HUES48 (cell line): ENCODE measurements at regions not wholly inside any gene's neighbourhood (a gene's known extent, or its start where the extent isn't known, plus 50 kb on each side); places are given as distances from the start of the nearest gene placed in this dataset.

Experiments used
- H3K27ac ChIP-seq: one replicate; pipeline ENCODE4 v1.7.0; 2013; ENCODE audit warnings: low read depth, low read length, inconsistent platforms
- H3K27me3 ChIP-seq: 2 replicates; pipeline ENCODE4 v1.6.1; 2013; ENCODE audit warnings: mild to moderate bottlenecking, low read length; ENCODE audit not compliant: control insufficient read depth, insufficient read depth
- H3K36me3 ChIP-seq: 2 replicates; pipeline ENCODE4 v1.6.1; 2013; ENCODE audit warnings: low read length; ENCODE audit not compliant: control insufficient read depth, insufficient read depth
- H3K4me1 ChIP-seq: 2 replicates; pipeline ENCODE4 v1.6.1; 2013; ENCODE audit warnings: mild to moderate bottlenecking, low read length; ENCODE audit not compliant: control insufficient read depth, insufficient read depth
- H3K4me3 ChIP-seq: 2 replicates; pipeline ENCODE4 v1.5.1; 2013; ENCODE audit warnings: mild to moderate bottlenecking, low read depth, low read length
- H3K9ac ChIP-seq: 2 replicates; pipeline ENCODE4 v1.6.1; 2013; ENCODE audit warnings: mild to moderate bottlenecking, low read depth, low read length, moderate library complexity
- H3K9me3 ChIP-seq: 2 replicates; pipeline ENCODE4 v1.6.1; 2013; ENCODE audit warnings: low read length; ENCODE audit not compliant: control insufficient read depth, insufficient read depth

DNA sequence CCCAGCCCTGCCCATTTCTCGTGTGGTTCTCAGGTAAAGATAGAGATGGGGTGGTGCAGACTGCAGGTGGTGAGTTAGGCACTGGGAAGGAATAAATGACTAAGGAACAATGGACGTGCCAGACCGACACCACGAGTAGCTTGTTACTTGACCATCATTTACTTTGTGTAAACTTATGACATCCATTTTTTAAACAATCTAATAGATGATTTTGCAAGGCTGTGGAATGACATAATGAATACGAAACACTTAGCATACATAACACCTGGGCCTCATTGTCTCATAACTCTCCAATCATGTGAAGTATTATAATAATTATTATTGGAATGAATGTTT lies 137.3 kb upstream of the CPEB2 start:
- Histone ChIP-seq H3K9me3 (no peaks in the 10 kb centered on the region), H3K36me3 (no peaks in the 10 kb centered on the region), H3K27me3 (no peaks in the 10 kb centered on the region), H3K27ac (no peak overlapping the region), H3K4me3 (no peak overlapping the region), H3K9ac (no peak overlapping the region), H3K4me1 (peaks cover 7% of the 10 kb centered on the region; the same call in 1 of the 2 replicates)

DNA sequence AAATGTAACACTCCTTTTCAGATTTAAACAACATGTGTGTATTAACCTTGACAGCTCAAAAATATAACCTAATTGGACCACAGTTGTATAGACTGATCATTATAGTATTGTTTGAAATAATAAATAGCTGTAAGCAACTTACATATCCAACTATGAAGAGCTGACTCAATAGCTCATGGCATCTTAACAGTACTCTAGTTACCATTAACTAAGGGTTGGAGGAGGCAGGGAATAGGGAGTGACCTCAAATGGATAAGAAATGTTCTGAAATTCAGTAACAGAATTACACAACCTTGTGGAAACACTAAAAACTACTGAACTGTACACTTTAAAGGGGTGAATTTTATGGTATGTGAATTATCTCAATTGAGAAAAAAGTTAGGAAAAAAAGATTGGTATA lies 136.5 kb upstream of the CPEB2 start:
- Histone ChIP-seq H3K9me3 (no peaks in the 10 kb centered on the region), H3K9ac (no peak overlapping the region), H3K4me1 (peaks cover 7% of the 10 kb centered on the region; the same call in 1 of the 2 replicates), H3K4me3 (no peak overlapping the region), H3K36me3 (no peaks in the 10 kb centered on the region), H3K27me3 (no peaks in the 10 kb centered on the region), H3K27ac (no peak overlapping the region)

DNA sequence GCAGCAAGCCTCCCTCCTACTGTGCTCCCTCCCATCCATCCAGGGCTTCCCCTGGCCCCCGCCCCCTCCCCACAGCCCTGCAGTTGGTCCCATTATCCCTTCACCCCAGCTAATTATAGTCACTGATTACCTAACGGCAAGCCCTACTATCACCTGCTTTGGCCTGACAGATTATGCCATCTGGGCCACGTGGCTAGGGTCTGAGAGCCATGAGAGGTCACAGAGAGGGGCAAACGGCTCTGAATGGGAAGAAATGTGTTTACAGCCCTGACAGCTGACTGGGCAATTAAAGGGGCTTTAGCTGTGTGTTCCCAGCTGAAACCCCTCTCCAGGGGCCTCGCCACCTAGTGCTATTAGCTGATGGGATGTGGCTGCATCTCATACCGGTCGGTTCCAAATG lies 134.4 kb upstream of the CPEB2 start:
- Histone ChIP-seq H3K27me3 (no peaks in the 10 kb centered on the region), H3K4me1 (peaks cover 15% of the 10 kb centered on the region), H3K27ac (no peak overlapping the region), H3K36me3 (no peaks in the 10 kb centered on the region), H3K4me3 (no peak overlapping the region), H3K9ac (no peak overlapping the region), H3K9me3 (no peaks in the 10 kb centered on the region)

DNA sequence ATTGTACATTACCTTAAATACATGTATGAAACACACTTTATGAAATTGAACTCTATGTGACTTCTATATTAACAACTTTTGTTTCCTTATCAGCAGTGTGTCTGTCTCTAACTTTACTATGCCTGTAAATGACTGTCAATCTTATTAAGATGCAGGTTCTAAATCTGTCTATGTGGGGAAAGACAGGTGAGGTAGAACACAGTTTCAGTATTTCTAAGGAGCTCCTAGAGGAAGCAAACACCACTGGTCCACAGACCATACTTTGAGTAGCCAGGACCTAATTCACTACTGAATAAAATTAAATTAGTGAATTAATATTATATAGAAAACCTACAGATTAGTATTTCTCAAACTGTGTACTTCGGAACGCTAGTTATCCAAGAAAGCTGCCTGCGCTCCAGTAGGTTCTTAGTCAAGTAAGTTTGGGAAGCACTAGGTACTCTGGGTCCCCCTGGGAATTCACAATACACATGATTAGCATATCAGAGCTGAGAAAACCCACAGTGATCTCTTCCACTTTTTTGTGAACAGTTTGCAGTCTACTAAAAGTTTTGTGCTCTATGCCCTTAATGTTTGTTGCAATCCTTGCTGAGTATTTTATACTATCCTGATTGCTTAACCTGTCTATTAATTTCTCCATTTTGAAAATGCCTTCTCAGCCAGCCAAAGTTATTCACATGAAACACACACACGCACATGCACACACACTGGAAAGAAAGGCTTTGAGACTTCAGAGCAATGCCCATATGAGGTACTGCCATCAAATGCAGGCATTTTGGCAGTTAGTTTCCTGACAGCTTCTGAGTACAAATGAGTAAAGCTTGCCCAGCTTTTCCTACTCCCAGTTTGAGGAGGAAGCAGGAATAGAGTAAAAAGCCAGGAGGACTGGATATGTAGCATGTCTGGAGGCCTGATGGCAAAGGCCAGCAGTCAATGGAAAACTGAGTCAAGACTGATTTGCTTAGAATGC lies 133.6 kb upstream of the CPEB2 start:
- Histone ChIP-seq H3K4me1 (peaks cover 15% of the 10 kb centered on the region), H3K4me3 (no peak overlapping the region), H3K9ac (no peak overlapping the region)

DNA sequence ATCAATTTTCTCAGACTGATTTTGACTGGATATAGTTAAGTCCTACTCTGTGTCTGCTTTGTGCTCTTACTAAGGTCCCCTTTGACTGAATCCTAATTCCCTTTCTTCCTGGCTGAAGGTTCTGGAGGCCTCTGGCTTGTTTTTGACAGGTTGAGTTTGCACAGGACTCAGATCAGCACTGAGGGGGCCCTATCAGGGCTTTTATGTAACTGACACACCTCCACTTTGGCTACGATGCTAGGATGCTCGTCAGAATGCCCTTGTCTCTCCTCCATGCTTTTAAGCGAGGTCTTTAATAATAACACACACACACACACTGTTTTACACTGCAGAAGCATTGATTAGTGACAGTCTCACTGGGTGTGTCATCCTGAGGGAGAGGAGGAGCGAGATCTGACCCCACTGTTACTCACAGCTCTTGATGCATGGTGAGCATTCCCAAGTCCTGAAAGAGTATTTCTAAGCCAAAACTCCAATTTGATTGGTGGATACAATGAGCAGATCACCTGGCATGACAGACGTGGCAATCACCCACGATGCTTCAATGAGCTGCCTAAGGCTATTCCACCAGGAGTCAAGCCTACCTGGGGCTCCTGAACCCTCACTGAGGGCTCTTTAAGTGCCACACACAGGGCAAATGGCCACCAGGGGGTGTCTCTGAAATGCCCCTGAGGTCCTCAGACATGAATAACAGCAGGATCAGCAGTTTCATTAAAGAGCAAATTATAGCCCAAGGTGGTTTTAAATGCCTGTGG lies 130.4 kb upstream of the CPEB2 start:
- peaks cover 15% of the 10 kb centered on the region for H3K4me1 ChIP-seq
- no peak overlapping the region for H3K9ac ChIP-seq
- H3K36me3 ChIP-seq = no peaks in the 10 kb centered on the region
- H3K27me3 ChIP-seq = no peaks in the 10 kb centered on the region
- no peaks in the 10 kb centered on the region for H3K9me3 ChIP-seq
- H3K27ac ChIP-seq = no peak overlapping the region
- H3K4me3 ChIP-seq = no peak overlapping the region

More for the DNA sequence above, 133.6 kb upstream of the CPEB2 start:
- H3K9me3 ChIP-seq = no peaks in the 10 kb centered on the region
- no peak overlapping the region for H3K27ac ChIP-seq
- no peaks in the 10 kb centered on the region for H3K36me3 ChIP-seq
- no peaks in the 10 kb centered on the region for H3K27me3 ChIP-seq

DNA sequence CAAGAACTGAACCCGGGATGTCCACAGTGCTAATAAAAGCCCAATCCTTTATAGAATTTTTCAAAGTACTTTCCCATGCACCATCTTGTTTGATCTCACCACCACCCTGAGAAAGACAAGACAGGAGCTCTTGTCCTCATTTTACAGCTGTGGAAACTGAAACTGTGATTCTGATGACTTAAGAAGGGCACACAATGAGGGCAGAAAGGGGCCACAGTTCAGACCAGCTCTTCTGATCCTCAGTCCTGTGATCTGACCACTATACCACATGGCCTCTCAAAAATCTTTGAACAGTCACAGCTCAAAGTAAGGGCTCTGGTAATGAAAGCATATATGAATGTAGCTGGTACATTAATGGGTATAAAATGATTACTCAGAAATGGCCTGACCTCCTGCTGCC lies 127.3 kb upstream of the CPEB2 start:
- H3K9me3 ChIP-seq = no peaks in the 10 kb centered on the region
- no peak overlapping the region for H3K4me3 ChIP-seq
- H3K4me1 ChIP-seq = peaks cover 8% of the 10 kb centered on the region; the same call in 1 of the 2 replicates
- no peaks in the 10 kb centered on the region for H3K27me3 ChIP-seq
- no peaks in the 10 kb centered on the region for H3K36me3 ChIP-seq
- H3K9ac ChIP-seq = no peak overlapping the region
- H3K27ac ChIP-seq = no peak overlapping the region

DNA sequence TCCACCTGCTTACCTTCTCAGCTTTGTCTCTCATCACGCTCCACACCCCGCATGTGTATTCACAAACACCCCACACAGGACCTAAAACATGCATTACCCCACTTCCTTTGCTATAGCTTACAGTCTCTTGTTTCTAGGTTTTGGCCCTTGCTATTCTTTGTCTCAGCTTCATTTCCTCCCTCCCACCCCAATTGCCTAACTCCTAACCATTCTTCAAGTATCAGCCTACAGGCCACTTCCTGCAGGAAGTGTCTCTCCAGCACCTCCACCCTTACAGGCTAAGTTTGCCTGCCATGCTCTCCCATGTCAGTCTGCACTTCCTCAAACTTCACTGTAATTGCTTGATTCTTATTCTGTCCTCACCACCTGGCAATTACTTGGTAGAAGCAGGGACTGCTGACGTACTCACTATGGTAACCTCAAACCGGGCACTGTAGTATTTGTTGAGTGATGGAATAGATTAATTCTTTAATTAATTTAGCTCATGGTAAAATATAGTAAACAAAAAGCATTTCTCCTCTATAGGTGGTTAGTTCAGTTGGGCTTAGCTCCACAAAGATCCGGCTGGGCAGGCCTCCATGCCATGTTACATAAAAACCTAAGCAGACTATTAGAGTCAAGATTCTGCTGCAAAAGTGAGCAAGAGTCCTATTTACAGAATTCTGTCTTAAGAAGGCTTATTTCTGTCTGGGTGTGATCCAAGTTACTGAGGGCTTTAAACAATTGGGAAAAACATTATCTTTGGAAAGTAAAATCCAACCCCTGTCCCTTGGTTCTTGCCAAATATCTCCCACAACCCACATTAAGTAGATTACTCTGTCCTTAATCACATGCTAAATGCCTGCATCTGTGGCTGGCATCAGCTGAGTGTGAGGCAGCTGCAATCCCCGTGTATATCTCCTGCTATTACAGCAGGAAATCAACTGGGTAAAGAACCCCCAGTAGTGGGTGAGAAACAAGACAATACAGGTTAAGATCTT lies 124.7 kb upstream of the CPEB2 start:
- no peak overlapping the region for H3K4me3 ChIP-seq
- no peaks in the 10 kb centered on the region for H3K27me3 ChIP-seq
- no peaks in the 10 kb centered on the region for H3K9me3 ChIP-seq
- H3K27ac ChIP-seq = no peak overlapping the region
- no peak overlapping the region for H3K9ac ChIP-seq
- 0 out of 2 replicates have a peak, but pooled peaks cover under 1% of the 10 kb centered on the region for H3K4me1 ChIP-seq
- H3K36me3 ChIP-seq = no peaks in the 10 kb centered on the region

DNA sequence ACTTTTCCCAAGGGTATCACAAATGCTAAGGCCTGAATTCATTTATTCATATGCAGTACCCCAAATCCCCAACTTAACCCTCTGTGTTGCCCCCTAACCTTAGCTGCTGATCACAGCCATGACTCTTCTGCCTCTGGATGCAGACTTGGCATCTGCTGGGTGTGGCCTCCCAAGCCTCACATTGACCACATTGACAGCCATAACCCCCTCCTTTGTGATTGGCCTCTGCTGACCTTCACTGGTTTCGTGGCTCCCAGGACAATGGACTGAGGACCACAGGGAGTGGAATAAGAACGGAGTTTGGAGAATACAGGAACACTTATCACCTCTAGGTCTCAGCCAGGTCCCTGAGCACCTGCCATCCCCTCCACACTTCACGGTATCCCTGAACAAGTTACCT lies 123.6 kb upstream of the CPEB2 start:
- H3K27me3 ChIP-seq = no peaks in the 10 kb centered on the region
- no peaks in the 10 kb centered on the region for H3K36me3 ChIP-seq
- H3K4me1 ChIP-seq = no peaks in the 10 kb centered on the region
- no peak overlapping the region for H3K27ac ChIP-seq
- H3K9me3 ChIP-seq = no peaks in the 10 kb centered on the region
- H3K9ac ChIP-seq = no peak overlapping the region
- no peak overlapping the region for H3K4me3 ChIP-seq

DNA sequence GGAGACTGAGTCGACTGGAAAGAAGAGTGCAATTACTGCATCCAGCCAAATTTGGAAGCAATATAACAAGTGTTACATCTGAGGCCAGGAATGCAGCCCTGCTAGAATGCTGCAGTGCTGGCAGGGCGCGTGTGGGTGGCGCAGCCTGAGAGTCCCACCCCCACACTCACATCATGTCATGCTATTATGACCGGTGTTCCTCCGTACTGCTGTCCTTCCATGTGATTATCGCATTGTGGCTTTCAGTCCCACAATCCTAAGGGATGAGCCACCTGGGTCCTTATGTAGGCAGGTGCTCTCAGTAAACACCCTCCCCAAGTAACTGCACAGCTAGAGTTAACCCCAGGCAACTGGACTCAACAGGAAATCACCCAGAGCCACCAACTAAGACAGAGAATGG lies 122.6 kb upstream of the CPEB2 start:
- Histone ChIP-seq H3K4me3 (no peak overlapping the region), H3K9me3 (no peaks in the 10 kb centered on the region), H3K27ac (no peak overlapping the region)

DNA sequence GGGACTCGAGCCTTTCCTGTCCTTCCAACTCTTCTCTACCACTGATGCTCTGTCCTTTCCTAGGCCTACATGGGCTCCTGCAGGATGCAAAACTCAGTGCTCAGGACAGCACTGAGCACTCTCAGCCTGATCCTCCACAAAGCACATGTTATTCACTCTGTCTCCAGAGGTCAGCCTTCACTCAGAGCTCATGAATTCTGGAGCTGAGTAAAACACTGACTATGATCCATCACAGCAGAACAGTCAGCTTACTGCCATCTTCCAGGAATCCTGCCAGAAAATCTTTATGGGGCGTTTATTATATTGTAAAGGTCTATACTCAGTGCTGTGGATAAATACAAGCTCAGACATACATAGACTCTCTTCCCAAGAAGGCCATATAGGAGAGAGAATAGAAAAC lies 121.5 kb upstream of the CPEB2 start:
- Histone ChIP-seq H3K36me3 (no peaks in the 10 kb centered on the region), H3K27ac (no peak overlapping the region), H3K4me1 (no peaks in the 10 kb centered on the region), H3K27me3 (no peaks in the 10 kb centered on the region), H3K4me3 (no peak overlapping the region), H3K9ac (no peak overlapping the region), H3K9me3 (no peaks in the 10 kb centered on the region)

More for the DNA sequence above, 122.6 kb upstream of the CPEB2 start:
- Histone ChIP-seq H3K9ac (no peak overlapping the region), H3K27me3 (no peaks in the 10 kb centered on the region), H3K4me1 (no peaks in the 10 kb centered on the region), H3K36me3 (no peaks in the 10 kb centered on the region)
